Activated naive CD4-positive, alpha-beta T cell treated with anti-CD3 and anti-CD28 coated beads, Interleukin-2, amount 10 ng/mL, durations not matched to agents 7 days and 5 days (primary cell): ENCODE measurements at regions not wholly inside any gene's neighbourhood (a gene's known extent, or its start where the extent isn't known, plus 50 kb on each side); places are given as distances from the start of the nearest gene placed in this dataset.

Source experiments
- CTCF ChIA-PET: fragments of 350-600 bp; sonication (Branson Sonifier 250); formaldehyde crosslinking; loops from one replicate; lab custom pipeline; 2021; ENCODE audit warnings: antibody characterized with exemption; lab: Charles Lee
- DNase-seq: peaks from one replicate; pipeline ENCODE4 v3.0.0-alpha.2; 2020
- H3K27ac Mint-ChIP-seq: one replicate; pipeline ENCODE4 v1.8.0; 2021; ENCODE audit warnings: mild to moderate bottlenecking, moderate library complexity, mixed read lengths
- H3K27me3 Mint-ChIP-seq: one replicate; pipeline ENCODE4 v1.8.0; 2021; ENCODE audit warnings: mild to moderate bottlenecking, mixed read lengths
- H3K36me3 Mint-ChIP-seq: one replicate; pipeline ENCODE4 v1.8.0; 2021; ENCODE audit warnings: mixed read lengths
- H3K4me1 Mint-ChIP-seq: one replicate; pipeline ENCODE4 v1.8.0; 2021; ENCODE audit warnings: mixed read lengths
- H3K4me3 Mint-ChIP-seq: one replicate; pipeline ENCODE4 v1.8.0; 2021; ENCODE audit warnings: mild to moderate bottlenecking, moderate library complexity, mixed read lengths
- H3K9me3 Mint-ChIP-seq: one replicate; pipeline ENCODE4 v1.8.0; 2021; ENCODE audit warnings: mixed read lengths

- no peak overlapping the region for H3K27ac Mint-ChIP-seq
- CTCF ChIA-PET = no interaction called here
- peaks cover 34% of the 10 kb centered on the region for H3K27me3 Mint-ChIP-seq
- peaks cover 5% of the 10 kb centered on the region for H3K9me3 Mint-ChIP-seq
- no peaks in the 10 kb centered on the region for H3K36me3 Mint-ChIP-seq
- DNase-seq = no peak
- no peaks in the 10 kb centered on the region for H3K4me1 Mint-ChIP-seq
- H3K4me3 Mint-ChIP-seq = no peak overlapping the region
Observed at GRCh38 chr10:75287697-75288096, 51.9 kb upstream of the COMTD1 start.

- Mint-ChIP-seq H3K4me1 (no peaks in the 10 kb centered on the region), H3K27ac (no peak overlapping the region), H3K4me3 (no peak overlapping the region), H3K9me3 (peaks cover 5% of the 10 kb centered on the region), H3K27me3 (peaks cover 36% of the 10 kb centered on the region), H3K36me3 (no peaks in the 10 kb centered on the region)
- DNase-seq = no peak
- CTCF ChIA-PET = no interaction called here
Observed at GRCh38 chr10:75286901-75287300, 51.1 kb upstream of the COMTD1 start.
